ENCODE measurements at regions not wholly inside any gene's neighbourhood (a gene's known extent, or its start where the extent isn't known, plus 50 kb on each side); places are given as distances from the start of the nearest gene placed in this dataset.
"Not testable (repeated sequence)": the region's sequence is repeated elsewhere in the genome, so short reads cannot be mapped to it uniquely, and the experiment has no call there.

GRCh38 chr2:31698722-31699121 is 118.0 kb upstream of the SRD5A2 start:
- no peaks in the 10 kb centered on the region for H3K36me3 ChIP-seq (ENCODE audit: control insufficient read depth in 1 of 2, insufficient read depth in 2 of 2, low read length in 2 of 2)
- H3K27me3 ChIP-seq (ENCODE audit: low read depth, low read length), result no peaks in the 10 kb centered on the region
- H3K4me3 ChIP-seq (ENCODE audit: low read depth in 1 of 2, low read length in 2 of 2), result peak overlapping the region in 1 of 2 donors; percentile 15
- no peaks in the 10 kb centered on the region for H3K4me1 ChIP-seq (ENCODE audit: control insufficient read depth in 1 of 2, insufficient read depth in 2 of 2, low read length in 2 of 2)
- peaks cover 16 to 36% of the 10 kb centered on the region in 2 donors for H3K9me3 ChIP-seq (ENCODE audit: control insufficient read depth in 1 of 2, low read length in 2 of 2)
- H3K27ac ChIP-seq (ENCODE audit: low read length), result no peak overlapping the region

- no peak overlapping the region for H3K4me3 ChIP-seq (ENCODE audit: low read depth in 1 of 2, low read length in 2 of 2)
- H3K36me3 ChIP-seq (ENCODE audit: control insufficient read depth in 1 of 2, insufficient read depth in 2 of 2, low read length in 2 of 2), result no peaks in the 10 kb centered on the region
- H3K27ac ChIP-seq (ENCODE audit: low read length), result no peak overlapping the region
- peaks cover 25 to 61% of the 10 kb centered on the region in 2 donors for H3K9me3 ChIP-seq (ENCODE audit: control insufficient read depth in 1 of 2, low read length in 2 of 2)
- no peaks in the 10 kb centered on the region for H3K27me3 ChIP-seq (ENCODE audit: low read depth, low read length)
- no peaks in the 10 kb centered on the region for H3K4me1 ChIP-seq (ENCODE audit: control insufficient read depth in 1 of 2, insufficient read depth in 2 of 2, low read length in 2 of 2)
Observed at GRCh38 chr2:31696068-31696467, 115.3 kb upstream of the SRD5A2 start.

DNA sequence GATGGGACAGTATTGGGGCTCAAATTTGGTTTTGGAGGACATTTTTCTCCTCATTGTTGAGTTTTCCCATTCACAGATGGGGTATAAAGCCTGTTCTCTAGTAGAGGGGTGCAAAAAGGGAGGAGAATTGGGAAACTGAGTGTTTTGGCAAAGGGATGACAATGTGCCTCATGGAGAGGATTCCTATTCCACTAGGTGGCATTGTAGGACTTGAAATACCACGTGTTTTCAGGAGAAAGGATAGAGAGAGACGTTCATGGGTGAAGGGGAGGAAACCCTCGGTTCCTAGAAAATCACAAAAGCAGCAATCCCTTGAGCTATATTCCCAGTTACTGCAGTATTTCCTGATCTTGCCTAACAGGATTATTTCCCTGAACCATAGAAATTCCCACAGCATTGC is 113.7 kb upstream of the SRD5A2 start:
- H3K27me3 ChIP-seq (ENCODE audit: low read depth, low read length), result no peaks in the 10 kb centered on the region
- no peaks in the 10 kb centered on the region for H3K36me3 ChIP-seq (ENCODE audit: control insufficient read depth in 1 of 2, insufficient read depth in 2 of 2, low read length in 2 of 2)
- H3K4me1 ChIP-seq (ENCODE audit: control insufficient read depth in 1 of 2, insufficient read depth in 2 of 2, low read length in 2 of 2), result no peaks in the 10 kb centered on the region
- H3K27ac ChIP-seq (ENCODE audit: low read length), result no peak overlapping the region
- H3K4me3 ChIP-seq (ENCODE audit: low read depth in 1 of 2, low read length in 2 of 2), result peak overlapping the region; percentile 4 to 18
- H3K9me3 ChIP-seq (ENCODE audit: control insufficient read depth in 1 of 2, low read length in 2 of 2), result peaks cover 22 to 69% of the 10 kb centered on the region in 2 donors

DNA sequence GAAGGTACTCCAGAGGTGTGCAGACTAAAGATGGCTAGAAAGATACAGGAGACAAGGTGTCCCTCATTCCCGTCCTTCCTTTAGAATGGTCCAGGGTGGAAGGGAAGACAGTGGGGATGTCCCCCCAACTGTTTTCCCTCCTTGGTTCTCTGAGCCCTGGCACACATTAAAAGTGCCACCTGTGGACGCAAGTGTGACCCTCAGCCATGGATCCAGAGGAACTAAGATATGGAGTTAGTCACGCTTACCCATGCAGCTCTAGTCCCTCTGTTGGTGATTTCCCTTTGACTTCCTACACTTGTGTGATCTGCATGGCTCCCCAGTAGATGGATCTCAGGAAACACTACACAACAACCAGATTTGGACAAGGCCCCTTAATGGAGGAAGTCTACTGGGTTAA is 113.1 kb upstream of the SRD5A2 start:
- Histone ChIP-seq H3K36me3 (ENCODE audit: control insufficient read depth in 1 of 2, insufficient read depth in 2 of 2, low read length in 2 of 2) (no peaks in the 10 kb centered on the region), H3K4me1 (ENCODE audit: control insufficient read depth in 1 of 2, insufficient read depth in 2 of 2, low read length in 2 of 2) (no peaks in the 10 kb centered on the region), H3K9me3 (ENCODE audit: control insufficient read depth in 1 of 2, low read length in 2 of 2) (peaks cover 20 to 73% of the 10 kb centered on the region in 2 donors), H3K27me3 (ENCODE audit: low read depth, low read length) (no peaks in the 10 kb centered on the region), H3K4me3 (ENCODE audit: low read depth in 1 of 2, low read length in 2 of 2) (peak overlapping the region in 1 of 2 donors; percentile 18), H3K27ac (ENCODE audit: low read length) (no peak overlapping the region)

- H3K9me3 ChIP-seq (ENCODE audit: control insufficient read depth in 1 of 2, low read length in 2 of 2), result peaks cover 10 to 46% of the 10 kb centered on the region in 2 donors
- H3K36me3 ChIP-seq (ENCODE audit: control insufficient read depth in 1 of 2, insufficient read depth in 2 of 2, low read length in 2 of 2), result no peaks in the 10 kb centered on the region
Observed at GRCh38 chr2:31688282-31688681, 107.5 kb upstream of the SRD5A2 start.

GRCh38 chr2:31683506-31683905 is 102.8 kb upstream of the SRD5A2 start:
- not testable (repeated sequence) for H3K4me1 ChIP-seq (ENCODE audit: control insufficient read depth in 1 of 2, insufficient read depth in 2 of 2, low read length in 2 of 2); H3K4me3 ChIP-seq (ENCODE audit: low read depth in 1 of 2, low read length in 2 of 2); H3K27me3 ChIP-seq (ENCODE audit: low read depth, low read length); H3K9me3 ChIP-seq (ENCODE audit: control insufficient read depth in 1 of 2, low read length in 2 of 2); H3K27ac ChIP-seq (ENCODE audit: low read length); H3K36me3 ChIP-seq (ENCODE audit: control insufficient read depth in 1 of 2, insufficient read depth in 2 of 2, low read length in 2 of 2)

More at GRCh38 chr2:31688282-31688681, 107.5 kb upstream of the SRD5A2 start:
- Histone ChIP-seq H3K27ac (ENCODE audit: low read length) (no peak overlapping the region), H3K4me3 (ENCODE audit: low read depth in 1 of 2, low read length in 2 of 2) (no peak overlapping the region), H3K4me1 (ENCODE audit: control insufficient read depth in 1 of 2, insufficient read depth in 2 of 2, low read length in 2 of 2) (no peaks in the 10 kb centered on the region), H3K27me3 (ENCODE audit: low read depth, low read length) (no peaks in the 10 kb centered on the region)

DNA sequence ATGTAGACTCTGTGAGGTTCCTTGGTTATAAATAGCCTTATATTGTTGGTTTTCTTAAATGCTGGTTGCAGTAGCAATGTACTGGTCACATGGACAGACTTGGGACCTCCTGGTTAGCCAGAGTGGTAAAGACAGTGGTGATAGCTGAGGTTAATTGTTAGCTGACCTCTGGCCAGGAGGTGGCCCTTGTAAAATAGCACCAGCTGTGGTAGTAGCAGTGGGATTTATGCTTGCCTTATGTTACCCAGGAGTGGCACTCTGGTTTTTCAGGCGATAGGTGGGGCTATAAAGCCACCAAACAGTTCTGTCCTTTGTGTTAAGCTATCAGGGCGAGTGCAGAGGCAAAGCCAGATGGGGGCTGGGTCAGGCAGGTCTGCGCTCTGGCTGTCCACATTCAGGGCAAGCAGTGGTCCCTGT is 94.8 kb upstream of the SRD5A2 start:
- Histone ChIP-seq H3K36me3 (ENCODE audit: control insufficient read depth in 1 of 2, insufficient read depth in 2 of 2, low read length in 2 of 2) (no peaks in the 10 kb centered on the region), H3K4me1 (ENCODE audit: control insufficient read depth in 1 of 2, insufficient read depth in 2 of 2, low read length in 2 of 2) (no peaks in the 10 kb centered on the region), H3K4me3 (ENCODE audit: low read depth in 1 of 2, low read length in 2 of 2) (peak overlapping the region in 1 of 2 donors; percentile 0), H3K27me3 (ENCODE audit: low read depth, low read length) (no peaks in the 10 kb centered on the region), H3K27ac (ENCODE audit: low read length) (no peak overlapping the region), H3K9me3 (ENCODE audit: control insufficient read depth in 1 of 2, low read length in 2 of 2) (peaks cover 9 to 29% of the 10 kb centered on the region in 2 donors)

- Histone ChIP-seq H3K36me3 (ENCODE audit: control insufficient read depth in 1 of 2, insufficient read depth in 2 of 2, low read length in 2 of 2) (no peaks in the 10 kb centered on the region), H3K27me3 (ENCODE audit: low read depth, low read length) (no peaks in the 10 kb centered on the region), H3K9me3 (ENCODE audit: control insufficient read depth in 1 of 2, low read length in 2 of 2) (peaks cover 9 to 29% of the 10 kb centered on the region in 2 donors), H3K4me1 (ENCODE audit: control insufficient read depth in 1 of 2, insufficient read depth in 2 of 2, low read length in 2 of 2) (no peaks in the 10 kb centered on the region), H3K27ac (ENCODE audit: low read length) (no peak overlapping the region), H3K4me3 (ENCODE audit: low read depth in 1 of 2, low read length in 2 of 2) (peak overlapping the region in 1 of 2 donors; percentile 3)
Observed at GRCh38 chr2:31674446-31674845, 93.7 kb upstream of the SRD5A2 start.

DNA sequence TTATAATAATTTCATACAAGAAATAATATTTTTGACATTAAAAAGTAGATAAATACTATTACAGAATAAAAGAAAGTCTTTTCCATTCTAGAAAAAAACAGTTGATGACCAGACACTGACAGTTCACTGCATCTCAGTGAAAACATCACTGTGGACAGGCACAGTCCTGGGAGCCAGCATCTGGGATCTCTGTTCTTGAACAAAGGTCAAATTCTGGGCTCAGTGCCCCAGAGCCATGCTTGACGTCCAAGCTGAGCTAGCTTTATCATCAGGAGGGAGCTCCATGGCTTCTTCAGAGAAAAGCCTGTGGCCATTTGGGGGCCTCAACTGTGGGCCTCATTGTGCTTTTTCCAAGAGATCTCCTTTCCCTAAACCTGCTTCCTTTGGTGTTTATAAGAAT is 86.1 kb upstream of the SRD5A2 start:
- Histone ChIP-seq H3K27me3 (ENCODE audit: low read depth, low read length) (no peaks in the 10 kb centered on the region), H3K27ac (ENCODE audit: low read length) (no peak overlapping the region)

DNA sequence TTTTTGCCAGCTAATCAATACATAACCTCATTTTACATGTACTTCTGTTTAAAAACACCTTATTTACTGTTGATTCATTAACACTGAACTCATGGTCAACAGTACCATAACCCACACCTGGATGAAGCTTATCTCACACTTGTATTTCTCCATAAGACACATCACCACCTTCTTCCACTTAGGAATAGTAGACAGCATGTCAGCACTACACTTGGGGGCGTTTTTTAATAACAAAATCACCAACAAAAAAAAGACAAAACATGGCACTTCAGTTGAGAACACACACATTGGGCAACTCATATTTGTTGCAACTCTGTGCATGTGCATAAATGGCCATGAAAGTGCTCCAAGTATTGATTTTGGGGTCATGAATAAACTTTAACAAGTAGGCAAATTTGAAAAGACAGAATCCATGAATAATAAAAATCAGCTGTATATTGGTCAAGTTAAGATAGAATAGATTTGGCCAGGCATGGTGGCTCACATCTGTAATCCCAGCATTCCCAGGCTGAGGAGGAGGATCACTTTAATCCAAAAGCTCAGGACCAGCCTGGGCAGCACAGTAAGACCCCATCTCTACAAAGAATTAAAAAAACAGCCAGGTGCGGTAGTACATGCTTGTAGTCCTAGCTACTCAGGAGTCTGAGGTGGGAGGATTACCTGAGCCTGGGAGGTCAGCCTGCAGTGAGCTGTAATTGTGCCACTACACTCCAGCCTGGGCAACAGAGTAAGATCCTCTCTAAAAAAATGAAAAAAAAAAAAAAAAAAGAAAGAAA is 84.4 kb upstream of the SRD5A2 start:
- Histone ChIP-seq H3K4me3 (ENCODE audit: low read depth in 1 of 2, low read length in 2 of 2) (no peak overlapping the region), H3K4me1 (ENCODE audit: control insufficient read depth in 1 of 2, insufficient read depth in 2 of 2, low read length in 2 of 2) (no peaks in the 10 kb centered on the region), H3K27ac (ENCODE audit: low read length) (no peak overlapping the region), H3K9me3 (ENCODE audit: control insufficient read depth in 1 of 2, low read length in 2 of 2) (no peaks in the 10 kb centered on the region), H3K27me3 (ENCODE audit: low read depth, low read length) (no peaks in the 10 kb centered on the region), H3K36me3 (ENCODE audit: control insufficient read depth in 1 of 2, insufficient read depth in 2 of 2, low read length in 2 of 2) (no peaks in the 10 kb centered on the region)

More for the DNA sequence above, 86.1 kb upstream of the SRD5A2 start:
- Histone ChIP-seq H3K4me1 (ENCODE audit: control insufficient read depth in 1 of 2, insufficient read depth in 2 of 2, low read length in 2 of 2) (no peaks in the 10 kb centered on the region), H3K36me3 (ENCODE audit: control insufficient read depth in 1 of 2, insufficient read depth in 2 of 2, low read length in 2 of 2) (no peaks in the 10 kb centered on the region), H3K4me3 (ENCODE audit: low read depth in 1 of 2, low read length in 2 of 2) (no peak overlapping the region), H3K9me3 (ENCODE audit: control insufficient read depth in 1 of 2, low read length in 2 of 2) (no peaks in the 10 kb centered on the region)

GRCh38 chr2:31660812-31661335 is 80.1 kb upstream of the SRD5A2 start:
- H3K27me3 ChIP-seq (ENCODE audit: low read depth, low read length), result no peaks in the 10 kb centered on the region
- H3K9me3 ChIP-seq (ENCODE audit: control insufficient read depth in 1 of 2, low read length in 2 of 2), result no peaks in the 10 kb centered on the region
- H3K4me1 ChIP-seq (ENCODE audit: control insufficient read depth in 1 of 2, insufficient read depth in 2 of 2, low read length in 2 of 2), result no peaks in the 10 kb centered on the region
- no peak overlapping the region for H3K4me3 ChIP-seq (ENCODE audit: low read depth in 1 of 2, low read length in 2 of 2)
- no peaks in the 10 kb centered on the region for H3K36me3 ChIP-seq (ENCODE audit: control insufficient read depth in 1 of 2, insufficient read depth in 2 of 2, low read length in 2 of 2)
- H3K27ac ChIP-seq (ENCODE audit: low read length), result no peak overlapping the region
